Breast epithelium (tissue), 4 donors: ENCODE measurements at regions not wholly inside any gene's neighbourhood (a gene's known extent, or its start where the extent isn't known, plus 50 kb on each side); places are given as distances from the start of the nearest gene placed in this dataset.

Source experiments
- DNase-seq, 2 donors: peaks; one replicate each; pipeline ENCODE4 v3.0.0-alpha.2; 2019; ENCODE audit warnings: low spot score in 2 of 2
- H3K27ac ChIP-seq, 2 donors: fragments of 200-600 bp; sonication (generic) in 1 of 2; one replicate each; pipeline ENCODE4 v1.5.1; 2016 to 2019; ENCODE audit warnings: mild to moderate bottlenecking in 1 of 2
- H3K27me3 ChIP-seq, 2 donors: fragments of 200-600 bp; sonication (generic) in 1 of 2; one replicate each; pipeline versions ENCODE4 v1.5.1 to v1.6.0; 2017 to 2019; ENCODE audit warnings: control low read depth in 1 of 2, mild to moderate bottlenecking in 1 of 2
- H3K36me3 ChIP-seq: fragments of 200-600 bp; one replicate; pipeline ENCODE4 v1.5.1; 2019
- H3K4me1 ChIP-seq, 2 donors: fragments of 200-600 bp; sonication (generic); one replicate each; pipeline ENCODE4 v1.5.1; 2016 to 2019; ENCODE audit warnings: control low read depth in 1 of 2
- H3K4me3 ChIP-seq, 3 donors: fragments of 200-600 bp; sonication (generic); 1 replicate in 2 of 3; 2 replicates in 1 of 3; pipeline ENCODE4 v1.5.1; 2016 to 2019; ENCODE audit warnings: mild to moderate bottlenecking in 3 of 3, moderate library complexity in 2 of 3
- H3K9me3 ChIP-seq, 2 donors: fragments of 200-600 bp; sonication (generic) in 1 of 2; one replicate each; pipeline ENCODE4 v1.5.1; 2016 to 2019; ENCODE audit warnings: control low read depth in 1 of 2
- POLR2A ChIP-seq: fragments of 450-650 bp; IDR thresholded peaks from one replicate; pipeline ENCODE4 v1.6.1; 2016; ENCODE audit warnings: antibody characterized with exemption, mild to moderate bottlenecking, moderate library complexity
- POLR2AphosphoS5 ChIP-seq, 3 donors: sonication (generic); formaldehyde crosslinking; IDR thresholded peaks; one replicate each; pipeline ENCODE4 v1.6.1; 2017; ENCODE audit warnings: antibody characterized with exemption in 3 of 3
- intact Hi-C: fragments of 100-400 bp; cut with DNase I; formaldehyde crosslinking; loops from one replicate; pipeline ENCODE4 v1.15.1; 2023; ENCODE audit warnings: low total_unique reads
- TF ChIP-seq, protein P1 (sequence below), 3 donors: fragments of 450-650 bp; IDR thresholded peaks; one replicate each; pipeline ENCODE4 v1.5.1; 2016 to 2017; ENCODE audit warnings: antibody characterized with exemption in 3 of 3, mild to moderate bottlenecking in 3 of 3, moderate library complexity in 3 of 3

GRCh38 chr2:200135082-200135481 is 171.4 kb upstream of the SPATS2L start:
- no peak for TF ChIP-seq POLR2AphosphoS5 (IDR thresholded peaks at IDR 0.05)
- TF ChIP-seq POLR2A = no peak
- TF ChIP-seq, protein P1, sequence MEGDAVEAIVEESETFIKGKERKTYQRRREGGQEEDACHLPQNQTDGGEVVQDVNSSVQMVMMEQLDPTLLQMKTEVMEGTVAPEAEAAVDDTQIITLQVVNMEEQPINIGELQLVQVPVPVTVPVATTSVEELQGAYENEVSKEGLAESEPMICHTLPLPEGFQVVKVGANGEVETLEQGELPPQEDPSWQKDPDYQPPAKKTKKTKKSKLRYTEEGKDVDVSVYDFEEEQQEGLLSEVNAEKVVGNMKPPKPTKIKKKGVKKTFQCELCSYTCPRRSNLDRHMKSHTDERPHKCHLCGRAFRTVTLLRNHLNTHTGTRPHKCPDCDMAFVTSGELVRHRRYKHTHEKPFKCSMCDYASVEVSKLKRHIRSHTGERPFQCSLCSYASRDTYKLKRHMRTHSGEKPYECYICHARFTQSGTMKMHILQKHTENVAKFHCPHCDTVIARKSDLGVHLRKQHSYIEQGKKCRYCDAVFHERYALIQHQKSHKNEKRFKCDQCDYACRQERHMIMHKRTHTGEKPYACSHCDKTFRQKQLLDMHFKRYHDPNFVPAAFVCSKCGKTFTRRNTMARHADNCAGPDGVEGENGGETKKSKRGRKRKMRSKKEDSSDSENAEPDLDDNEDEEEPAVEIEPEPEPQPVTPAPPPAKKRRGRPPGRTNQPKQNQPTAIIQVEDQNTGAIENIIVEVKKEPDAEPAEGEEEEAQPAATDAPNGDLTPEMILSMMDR (IDR thresholded peaks at IDR 0.05) = no peak
- DNase-seq = no peak
- Histone ChIP-seq H3K27me3 (no peaks in the 10 kb centered on the region), H3K9me3 (no peaks in the 10 kb centered on the region), H3K27ac (no peak overlapping the region), H3K4me3 (no peak overlapping the region), H3K36me3 (no peaks in the 10 kb centered on the region), H3K4me1 (no peaks in the 10 kb centered on the region)
- intact Hi-C loops = no loop called here

DNA sequence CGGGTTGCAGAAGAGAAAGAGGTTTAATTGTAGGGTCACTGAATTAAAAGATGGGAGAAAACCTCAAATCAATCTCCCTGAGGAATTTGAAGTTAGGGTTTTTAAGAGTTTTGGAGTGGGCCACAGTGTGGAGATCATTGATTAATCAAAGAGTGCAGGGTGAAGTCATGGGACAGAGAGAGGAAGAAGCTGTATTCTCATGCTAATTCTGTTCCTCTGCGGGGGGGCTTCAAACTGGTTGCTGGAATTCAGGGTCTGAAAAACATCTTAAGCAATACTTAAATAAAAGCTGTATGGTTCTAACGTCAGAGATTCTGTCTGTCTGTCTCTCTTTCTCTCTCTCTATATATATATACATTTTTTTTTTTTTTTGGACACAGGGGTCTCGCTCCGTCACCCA is 169.8 kb upstream of the SPATS2L start:
- Histone ChIP-seq H3K27ac (no peak overlapping the region), H3K4me3 (no peak overlapping the region), H3K9me3 (no peaks in the 10 kb centered on the region), H3K4me1 (no peaks in the 10 kb centered on the region), H3K36me3 (no peaks in the 10 kb centered on the region), H3K27me3 (no peaks in the 10 kb centered on the region)
- TF ChIP-seq POLR2A (no peak), POLR2AphosphoS5 (IDR thresholded peaks at IDR 0.05) (no peak)
- TF ChIP-seq, protein P1 (IDR thresholded peaks at IDR 0.05) = no peak
- intact Hi-C loops = no loop called here
- no peak for DNase-seq

GRCh38 chr2:200137271-200137670 is 169.2 kb upstream of the SPATS2L start:
- Histone ChIP-seq H3K27ac (no peak overlapping the region), H3K36me3 (no peaks in the 10 kb centered on the region), H3K4me3 (no peak overlapping the region), H3K4me1 (no peaks in the 10 kb centered on the region), H3K27me3 (no peaks in the 10 kb centered on the region), H3K9me3 (no peaks in the 10 kb centered on the region)
- TF ChIP-seq, protein P1 (IDR thresholded peaks at IDR 0.05) = no peak
- TF ChIP-seq POLR2AphosphoS5 (IDR thresholded peaks at IDR 0.05) = no peak
- DNase-seq = no peak
- intact Hi-C loops = no loop called here

DNA sequence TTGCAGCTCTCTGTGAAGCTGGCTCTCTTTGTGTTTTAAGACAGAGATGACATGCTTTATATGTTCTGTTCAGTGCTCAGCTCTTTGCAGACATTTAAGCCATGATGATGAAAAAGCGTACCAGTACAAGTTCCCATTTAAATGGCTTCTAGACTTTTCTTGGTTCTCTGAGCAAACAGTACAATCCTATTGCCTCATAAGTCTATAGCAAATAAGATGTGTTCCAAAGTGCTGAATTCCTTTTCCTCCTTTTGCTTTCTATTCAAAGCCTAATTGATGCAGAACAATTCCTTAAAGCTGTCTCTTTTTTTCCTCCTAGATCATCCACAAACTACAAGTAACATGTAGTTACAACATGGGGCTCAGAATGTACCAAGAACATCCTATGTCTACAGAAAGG is 168.8 kb upstream of the SPATS2L start:
- Histone ChIP-seq H3K4me1 (no peaks in the 10 kb centered on the region), H3K9me3 (no peaks in the 10 kb centered on the region), H3K27ac (no peak overlapping the region), H3K36me3 (no peaks in the 10 kb centered on the region), H3K27me3 (no peaks in the 10 kb centered on the region), H3K4me3 (no peak overlapping the region)
- intact Hi-C loops = no loop called here
- TF ChIP-seq, protein P1 (IDR thresholded peaks at IDR 0.05) = no peak
- no peak for DNase-seq

- H3K9me3 ChIP-seq = no peaks in the 10 kb centered on the region
- H3K4me3 ChIP-seq = no peak overlapping the region
- H3K4me1 ChIP-seq = no peaks in the 10 kb centered on the region
- intact Hi-C loops = no loop called here
- no peak for TF ChIP-seq POLR2AphosphoS5 (IDR thresholded peaks at IDR 0.05)
- no peaks in the 10 kb centered on the region for H3K27me3 ChIP-seq
- no peak overlapping the region for H3K27ac ChIP-seq
- no peak for DNase-seq
- no peaks in the 10 kb centered on the region for H3K36me3 ChIP-seq
These were observed 167.9 kb upstream of the SPATS2L start for GRCh38 chr2:200138391-200139124.

- H3K4me1 ChIP-seq = no peaks in the 10 kb centered on the region
- intact Hi-C loops = no loop called here
- DNase-seq = no peak
- TF ChIP-seq, protein P1 (IDR thresholded peaks at IDR 0.05) = no peak
- no peak for TF ChIP-seq POLR2AphosphoS5 (IDR thresholded peaks at IDR 0.05)
- no peak for TF ChIP-seq POLR2A
- peaks cover 0 to 8% of the 10 kb centered on the region in 2 donors for H3K9me3 ChIP-seq
- no peak overlapping the region for H3K4me3 ChIP-seq
- no peaks in the 10 kb centered on the region for H3K27me3 ChIP-seq
- no peaks in the 10 kb centered on the region for H3K36me3 ChIP-seq
- H3K27ac ChIP-seq = no peak overlapping the region
These were observed 161.9 kb upstream of the SPATS2L start for GRCh38 chr2:200144571-200144970.
